K562 (cell line): ENCODE measurements at regions not wholly inside any gene's neighbourhood (a gene's known extent, or its start where the extent isn't known, plus 50 kb on each side); places are given as distances from the start of the nearest gene placed in this dataset.

Experiments used
- ATAC-seq: fragments of 200-7000 bp; cut with Tn5 transposase; 3 replicates; pipeline ENCODE4 v1.9.1; 2020; ENCODE audit warnings: moderate library complexity
- BruUV-seq: library from RNA; stranded (reverse); fragments of 400-500 nt; replicated peaks from 2 replicates; lab custom pipeline; 2021; lab: Mats Ljungman, UMichigan
- CTCF ChIA-PET: fragments of 300-600 bp; formaldehyde crosslinking; extraction: SDS; loops from one replicate; lab custom pipeline; 2021; ENCODE audit warnings: low intra/inter-chr PET ratio; lab: Yijun Ruan, JAX
- POLR2A ChIA-PET: fragments of 300-600, 350-650 bp; sonication (Branson Sonifier 250); formaldehyde crosslinking; extraction: SDS; loops from one replicate; lab custom pipeline; 2021; ENCODE audit warnings: antibody characterized with exemption, inconsistent platforms; lab: Yijun Ruan, JAX
- DNase-seq, 4 experiments: peaks; one replicate each; pipeline versions ENCODE4 v3.0.0 to v3.0.0-alpha.2; 2011 to 2018; ENCODE audit warnings: low spot score in 3 of 4, mixed read lengths in 3 of 4; ENCODE audit errors: extremely low read depth in 1 of 4
- FAIRE-seq: peaks from 2 replicates; lab custom pipeline; 2011; peaks lifted over from hg19 to GRCh38; lab: Jason Lieb, UNC
- H2AFZ ChIP-seq: 2 replicates; pipeline ENCODE4 v1.6.0; 2011; ENCODE audit warnings: low read depth, low read length, control low read depth, inconsistent platforms
- H3K27ac ChIP-seq: fragments of 200-600 bp; 3 replicates; pipeline ENCODE4 v1.8.0; 2011; ENCODE audit warnings: low read depth, mild to moderate bottlenecking, control low read depth, inconsistent platforms, low read length, moderate library complexity, mixed read lengths; ENCODE audit errors: extremely low read depth
- H3K27me3 ChIP-seq, 2 experiments: fragments of 300-600 bp in 1 of 2; 2 replicates in 1 of 2; 3 replicates in 1 of 2; pipeline versions ENCODE4 v1.6.0 to v1.8.0; 2011; ENCODE audit warnings: inconsistent platforms in 2 of 2, low read length in 2 of 2, mild to moderate bottlenecking in 1 of 2, mixed read lengths in 1 of 2, moderate library complexity in 1 of 2; ENCODE audit not compliant: control insufficient read depth in 2 of 2, insufficient read depth in 2 of 2
- H3K36me3 ChIP-seq: fragments of 300-600 bp; 3 replicates; pipeline ENCODE4 v1.8.0; 2011; ENCODE audit warnings: mild to moderate bottlenecking, low read length, inconsistent platforms; ENCODE audit not compliant: control insufficient read depth, insufficient read depth
- H3K4me1 ChIP-seq, 2 experiments: fragments of 200-600 bp in 1 of 2; replicated peaks in 1 of 2; 2 replicates in 1 of 2; 3 replicates in 1 of 2; pipeline versions ENCODE4 v1.5.1 to v1.8.0; 2011; ENCODE audit warnings: inconsistent platforms in 2 of 2, low read length in 2 of 2, mild to moderate bottlenecking in 1 of 2, mixed read lengths in 1 of 2, moderate library complexity in 1 of 2; ENCODE audit not compliant: control insufficient read depth in 2 of 2, insufficient read depth in 2 of 2
- H3K4me2 ChIP-seq: 2 replicates; pipeline ENCODE4 v1.6.1; 2011; ENCODE audit warnings: low read length, control low read depth, inconsistent platforms, mixed read lengths; ENCODE audit not compliant: insufficient read depth
- H3K4me3 ChIP-seq: fragments of 200-600 bp; sonication (generic), shearing (Covaris generic); 2 replicates; pipeline ENCODE4 v1.5.1; 2016; ENCODE audit warnings: control low read depth, inconsistent platforms
- H3K79me2 ChIP-seq: fragments of 200-600 bp; 3 replicates; pipeline ENCODE4 v1.8.0; 2011; ENCODE audit warnings: low read length, inconsistent platforms; ENCODE audit not compliant: control insufficient read depth, insufficient read depth
- H3K9ac ChIP-seq, 2 experiments: 2 replicates each; pipeline versions ENCODE4 v1.6.0 to v1.6.1; 2011; ENCODE audit warnings: low read depth in 2 of 2, low read length in 2 of 2, control low read depth in 1 of 2, inconsistent platforms in 1 of 2, mild to moderate bottlenecking in 1 of 2, mixed read lengths in 1 of 2; ENCODE audit not compliant: insufficient read depth in 1 of 2
- H3K9me1 ChIP-seq: one replicate; pipeline ENCODE4 v1.6.0; 2011; ENCODE audit warnings: inconsistent platforms, mild to moderate bottlenecking, low read length, moderate library complexity; ENCODE audit not compliant: control insufficient read depth, insufficient read depth
- H3K9me3 ChIP-seq: replicated peaks from 2 replicates; pipeline ENCODE4 v1.5.1; 2011; ENCODE audit warnings: low read depth, low read length, inconsistent platforms; ENCODE audit not compliant: control insufficient read depth, insufficient read depth
- H4K20me1 ChIP-seq: replicated peaks from 2 replicates; pipeline ENCODE4 v1.6.1; 2011; ENCODE audit warnings: low read length, inconsistent platforms, mixed read lengths; ENCODE audit not compliant: control insufficient read depth, insufficient read depth
- C11orf30 ChIP-seq: fragments of 450-650 bp; IDR thresholded peaks from 2 replicates; pipeline ENCODE4 v1.6.1; 2016; ENCODE audit warnings: low read depth, mild to moderate bottlenecking
- EP300 ChIP-seq: IDR thresholded peaks from 2 replicates; pipeline ENCODE4 v1.6.1; 2012; ENCODE audit warnings: low read length, improper control_type of control experiment
- FOXJ3 ChIP-seq: sonication (generic); formaldehyde crosslinking; IDR thresholded peaks from 2 replicates; pipeline ENCODE4 v1.4.0; 2020; ENCODE audit warnings: mild to moderate bottlenecking, missing genetic modification reagents
- MAFG ChIP-seq: fragments of 450-650 bp; conservative IDR thresholded peaks from 2 replicates; pipeline ENCODE4 v1.6.1; 2016; ENCODE audit warnings: missing genetic modification characterization, missing compliant biosample characterization
- PATZ1 ChIP-seq: fragments of 250-450 bp; sonication (Bioruptor Pico); IDR thresholded peaks from 2 replicates; pipeline ENCODE4 v1.5.0; 2020; ENCODE audit warnings: mild to moderate bottlenecking, borderline replicate concordance
- RUNX1 ChIP-seq: sonication (generic); IDR thresholded peaks from 2 replicates; pipeline ENCODE4 v1.6.1; 2016; ENCODE audit warnings: antibody characterized with exemption, low read depth
- ZNF740 ChIP-seq, 3 experiments: fragments of 200-800 bp in 1 of 3; sonication (Bioruptor generic) in 1 of 3; sonication (generic) in 1 of 3; formaldehyde crosslinking in 1 of 3; IDR thresholded peaks; 2 replicates each; pipeline versions ENCODE4 v1.6.1 to v1.8.0; 2016 to 2022; ENCODE audit warnings: mild to moderate bottlenecking in 2 of 3, missing compliant biosample characterization in 2 of 3, missing genetic modification characterization in 2 of 3, missing genetic modification reagents in 1 of 3
- WGBS: fragments of 100-300 bp; shearing (Covaris generic); methylation state at CpG from one replicate; pipeline ENCODE4 v1.1.6; 2016; ENCODE audit warnings: low coverage, mixed read lengths; ENCODE audit not compliant: insufficient coverage; ENCODE audit errors: missing lambda C conversion rate; 5-methylcytosine and 5-hydroxymethylcytosine counted together
- in situ Hi-C: fragments of 300-500 bp; cut with MboI; formaldehyde crosslinking; loops from 4 replicates; pipeline ENCODE4 v1.15.0; 2018; ENCODE audit warnings: inconsistent platforms, mixed read lengths
- intact Hi-C: fragments of 100-400 bp; cut with micrococcal nuclease; formaldehyde crosslinking; loops from 2 replicates; pipeline ENCODE4 v1.14.2; 2022
- TF ChIP-seq, protein P1 (sequence below): IDR thresholded peaks from 2 replicates; pipeline ENCODE4 v1.6.1; 2016; ENCODE audit warnings: missing genetic modification characterization, missing compliant biosample characterization

DNA sequence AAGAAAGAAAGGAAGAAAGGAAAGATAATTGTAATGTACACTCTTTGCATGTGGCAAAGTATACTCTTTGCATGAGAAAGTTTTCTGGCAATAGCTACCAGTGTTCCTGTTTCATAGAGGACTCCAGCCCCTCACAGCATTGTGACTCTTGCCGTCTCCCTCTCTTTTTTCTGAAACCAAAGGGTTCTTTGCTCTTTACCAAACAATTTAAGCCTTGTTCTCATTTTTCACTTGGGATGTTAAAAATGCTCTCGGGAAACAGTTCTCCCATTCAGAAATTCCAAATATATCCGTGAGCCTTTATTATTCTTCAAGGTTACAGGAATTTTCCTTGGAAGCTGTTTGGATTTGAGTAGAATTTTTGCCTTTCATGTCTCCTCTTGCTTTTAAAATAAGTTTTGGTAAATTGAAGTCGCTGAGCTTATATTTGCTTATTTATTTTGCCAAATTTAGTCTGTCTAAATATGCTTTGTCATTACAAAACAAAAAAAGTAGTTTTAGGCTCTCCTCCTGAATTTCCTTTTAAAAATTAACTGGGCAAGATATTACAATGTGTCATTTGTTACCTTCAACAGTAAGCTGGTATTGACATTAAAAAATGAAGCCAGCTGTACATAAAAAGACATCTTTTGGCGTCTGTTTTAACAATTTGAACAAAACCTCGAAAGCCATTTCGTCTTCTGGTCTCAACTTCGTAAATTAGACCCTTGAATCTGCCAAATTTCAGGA, 103.8 kb upstream of the ARMC2 start:
- BruUV-seq, result no TSS peak
- Histone ChIP-seq H3K36me3 (no peaks in the 10 kb centered on the region), H3K4me2 (no peak overlapping the region), H3K27ac (no peak overlapping the region), H3K9me1 (no peaks in the 10 kb centered on the region), H3K4me3 (no peak overlapping the region), H3K4me1 (peaks cover 3 to 12% of the 10 kb centered on the region in 2 experiments; a peak in 4 of 5 replicates), H3K27me3 (peaks cover 2 to 22% of the 10 kb centered on the region in 2 experiments; a peak in 3 of 5 replicates), H3K9ac (no peak overlapping the region), H4K20me1 (no peaks in the 10 kb centered on the region), H3K9me3 (no peaks in the 10 kb centered on the region), H3K79me2 (no peaks in the 10 kb centered on the region), H2AFZ (no peak overlapping the region)
- POLR2A ChIA-PET, result interaction anchor here (1.2 to 1.7 kb wide), 2 partner anchors 12 to 16 kb away, joined by 4 to 7 read pairs; no protein-coding TSS in a partner anchor
- TF ChIP-seq FOXJ3 (CRISPR knock-in tag) (no peak), EP300 (no peak), RUNX1 (no peak), MAFG (tag) (peak; percentile 24; the same call in 1 of the 2 replicates), ZNF740 (CRISPR knock-in tag; IDR thresholded peaks at IDR 0.05) (no peak), ZNF740 (tag; IDR thresholded peaks at IDR 0.05) (no peak), PATZ1 (CRISPR knock-in tag) (no peak), C11orf30 (0 out of 2 replicates have a peak, but pooled peaks have one; percentile 4)
- TF ChIP-seq, protein P1, sequence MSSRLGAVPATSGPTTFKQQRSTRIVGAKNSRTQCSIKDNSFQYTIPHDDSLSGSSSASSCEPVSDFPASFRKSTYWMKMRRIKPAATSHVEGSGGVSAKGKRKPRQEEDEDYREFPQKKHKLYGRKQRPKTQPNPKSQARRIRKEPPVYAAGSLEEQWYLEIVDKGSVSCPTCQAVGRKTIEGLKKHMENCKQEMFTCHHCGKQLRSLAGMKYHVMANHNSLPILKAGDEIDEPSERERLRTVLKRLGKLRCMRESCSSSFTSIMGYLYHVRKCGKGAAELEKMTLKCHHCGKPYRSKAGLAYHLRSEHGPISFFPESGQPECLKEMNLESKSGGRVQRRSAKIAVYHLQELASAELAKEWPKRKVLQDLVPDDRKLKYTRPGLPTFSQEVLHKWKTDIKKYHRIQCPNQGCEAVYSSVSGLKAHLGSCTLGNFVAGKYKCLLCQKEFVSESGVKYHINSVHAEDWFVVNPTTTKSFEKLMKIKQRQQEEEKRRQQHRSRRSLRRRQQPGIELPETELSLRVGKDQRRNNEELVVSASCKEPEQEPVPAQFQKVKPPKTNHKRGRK (tag), result no peak
- WGBS, result 16% methylated on average over 8 of the region's 8 CpGs
- no peak for FAIRE-seq
- no peak for DNase-seq
- intact Hi-C loops, result no loop called here
- CTCF ChIA-PET, result no interaction called here
- in situ Hi-C loops, result no loop called here
- ATAC-seq, result no peak
